ENCODE measurements at regions not wholly inside any gene's neighbourhood (a gene's known extent, or its start where the extent isn't known, plus 50 kb on each side); places are given as distances from the start of the nearest gene placed in this dataset.
"Not testable (repeated sequence)": the region's sequence is repeated elsewhere in the genome, so short reads cannot be mapped to it uniquely, and the experiment has no call there.

GRCh38 chr5:85662969-85663707, 954.6 kb upstream of the COX7C start:
- not testable (repeated sequence) for H2BK5ac ChIP-seq (ENCODE audit: insufficient read length, low read length); H3T11ph ChIP-seq (ENCODE audit: low read length); H2BK12ac ChIP-seq (ENCODE audit: insufficient read length, low read depth, low read length); H3K4me2 ChIP-seq (ENCODE audit: insufficient read depth, insufficient read length, low read length); H3K9me3 ChIP-seq (ENCODE audit: control insufficient read depth, low read depth, low read length); H2AK5ac ChIP-seq (ENCODE audit: insufficient read length, low read length); H3K23ac ChIP-seq (ENCODE audit: insufficient read length, low read depth, low read length); H4K8ac ChIP-seq (replicated peaks; ENCODE audit: insufficient read length, low read depth, low read length); H3K14ac ChIP-seq (ENCODE audit: insufficient read depth, low read length); H2BK20ac ChIP-seq (ENCODE audit: low read depth, low read length, poor library complexity, severe bottlenecking); H3K4me1 Mint-ChIP-seq; DNase-seq; H3K23me2 ChIP-seq (ENCODE audit: insufficient read length, low read depth, low read length, poor library complexity, severe bottlenecking); H3K27ac ChIP-seq (ENCODE audit: insufficient read length, low read depth, low read length); H3K18ac ChIP-seq (ENCODE audit: insufficient read length, low read depth, low read length); H3K27ac Mint-ChIP-seq; H3K79me2 ChIP-seq (ENCODE audit: insufficient read depth, low read length); H3K27me3 ChIP-seq (ENCODE audit: insufficient read depth, low read length); H3K9me3 Mint-ChIP-seq; H3K9ac ChIP-seq (ENCODE audit: extremely low read depth, insufficient read length, low read length); H3K56ac ChIP-seq (ENCODE audit: insufficient read length, low read depth, low read length); H3K4me3 Mint-ChIP-seq; H4K91ac ChIP-seq (ENCODE audit: insufficient read length, low read depth, low read length); H3K27me3 Mint-ChIP-seq (ENCODE audit: low read depth); H3K4me1 ChIP-seq (ENCODE audit: insufficient read depth, low read length); H2BK120ac ChIP-seq (ENCODE audit: low read depth, low read length, poor library complexity, severe bottlenecking); H2BK15ac ChIP-seq (ENCODE audit: low read depth, low read length); H4K5ac ChIP-seq (ENCODE audit: insufficient read length, low read depth, low read length); H4K20me1 ChIP-seq (ENCODE audit: control insufficient read depth, insufficient read depth, insufficient read length); H3K4ac ChIP-seq (ENCODE audit: low read depth, low read length); H3K79me1 ChIP-seq (ENCODE audit: insufficient read depth, low read depth, low read length, poor library complexity, severe bottlenecking); H3K36me3 Mint-ChIP-seq (ENCODE audit: insufficient read depth in 1 of 3, low read depth in 3 of 3)
- H2AFZ ChIP-seq (ENCODE audit: low read length), result peak overlapping the region; percentile 68
- no CpG with 5 or more reads among the region's 29 CpGs for WGBS (ENCODE audit: extremely low coverage, insufficient read length, low lambda C conversion rate)

Data from H9 (cell line).